Skeletal muscle satellite cell (primary cell): ENCODE measurements at regions not wholly inside any gene's neighbourhood (a gene's known extent, or its start where the extent isn't known, plus 50 kb on each side); places are given as distances from the start of the nearest gene placed in this dataset.

ENCODE experiments used
- H3K27me3 ChIP-seq: 2 replicates; pipeline ENCODE4 v1.7.0; 2013; ENCODE audit warnings: low read length; ENCODE audit not compliant: control insufficient read depth, insufficient read depth
- H3K36me3 ChIP-seq: 2 replicates; pipeline ENCODE4 v1.7.0; 2013; ENCODE audit warnings: mild to moderate bottlenecking, control low read depth, low read length; ENCODE audit not compliant: insufficient read depth
- H3K4me1 ChIP-seq: 2 replicates; pipeline ENCODE4 v1.7.0; 2013; ENCODE audit warnings: low read length; ENCODE audit not compliant: control insufficient read depth, insufficient read depth
- H3K4me2 ChIP-seq: 2 replicates; pipeline ENCODE4 v1.7.0; 2013; ENCODE audit warnings: mild to moderate bottlenecking, low read length
- H3K4me3 ChIP-seq: 2 replicates; pipeline ENCODE4 v1.7.0; 2013; ENCODE audit warnings: low read length
- H3K9ac ChIP-seq: 2 replicates; pipeline ENCODE4 v1.7.0; 2013; ENCODE audit warnings: mild to moderate bottlenecking, low read depth, low read length, moderate library complexity
- H3K9me3 ChIP-seq: replicated peaks from 2 replicates; pipeline ENCODE4 v1.7.0; 2013; ENCODE audit warnings: mild to moderate bottlenecking, control low read depth, low read length

DNA sequence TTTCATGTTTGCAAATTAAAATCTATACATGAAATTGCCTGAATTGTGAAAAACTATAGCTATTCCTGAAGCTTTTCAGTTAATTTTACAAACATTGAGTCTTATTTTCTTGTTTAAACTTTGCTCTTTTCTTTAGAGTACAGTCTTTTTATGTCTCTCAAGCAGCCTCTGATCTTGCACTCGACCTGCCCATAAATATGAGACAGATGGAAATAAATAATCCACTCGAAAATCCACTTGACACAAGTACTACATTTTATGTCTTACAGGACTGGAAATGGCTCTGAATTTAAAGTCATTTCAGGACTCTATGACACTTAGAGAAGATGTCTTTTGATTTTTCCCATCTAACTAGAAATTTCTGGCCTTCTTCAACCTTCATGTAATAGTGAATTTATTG, 283.8 kb downstream of the USP25 start:
- H3K9ac ChIP-seq, result no peak overlapping the region
- H3K4me1 ChIP-seq, result no peaks in the 10 kb centered on the region
- no peaks in the 10 kb centered on the region for H3K27me3 ChIP-seq
- H3K4me3 ChIP-seq, result no peak overlapping the region
- H3K9me3 ChIP-seq, result peaks cover 4% of the 10 kb centered on the region
- no peak overlapping the region for H3K4me2 ChIP-seq
- no peaks in the 10 kb centered on the region for H3K36me3 ChIP-seq

DNA sequence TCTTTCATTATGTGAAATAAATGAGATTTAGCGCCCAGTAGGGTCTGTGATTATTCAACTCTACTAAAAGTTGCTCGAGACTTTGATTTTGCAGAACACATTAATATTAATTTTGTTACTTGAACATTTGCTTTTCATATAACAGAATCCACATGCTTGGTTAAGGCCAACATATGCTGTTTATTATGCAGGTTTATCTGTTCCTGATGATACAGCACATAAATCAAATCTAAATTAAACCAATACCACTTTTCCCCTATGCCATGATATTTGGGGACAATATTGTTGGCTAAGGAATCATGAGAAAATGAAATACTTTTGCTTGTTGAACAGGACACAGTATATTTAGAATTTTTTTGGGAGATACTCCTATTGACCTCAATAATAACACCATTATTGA, 291.1 kb downstream of the USP25 start:
- Histone ChIP-seq H3K4me3 (no peak overlapping the region), H3K9me3 (no peaks in the 10 kb centered on the region), H3K27me3 (no peaks in the 10 kb centered on the region), H3K4me1 (no peaks in the 10 kb centered on the region), H3K36me3 (no peaks in the 10 kb centered on the region), H3K9ac (no peak overlapping the region), H3K4me2 (no peak overlapping the region)

GRCh38 chr21:16022116-16022515, 292.3 kb downstream of the USP25 start:
- H3K9ac ChIP-seq, result no peak overlapping the region
- H3K36me3 ChIP-seq, result no peaks in the 10 kb centered on the region
- H3K27me3 ChIP-seq, result no peaks in the 10 kb centered on the region
- H3K4me2 ChIP-seq, result no peak overlapping the region
- no peaks in the 10 kb centered on the region for H3K4me1 ChIP-seq
- no peaks in the 10 kb centered on the region for H3K9me3 ChIP-seq
- no peak overlapping the region for H3K4me3 ChIP-seq

- Histone ChIP-seq H3K9ac (no peak overlapping the region), H3K27me3 (no peaks in the 10 kb centered on the region), H3K9me3 (no peaks in the 10 kb centered on the region), H3K4me3 (no peak overlapping the region), H3K4me2 (no peak overlapping the region), H3K4me1 (no peaks in the 10 kb centered on the region), H3K36me3 (no peaks in the 10 kb centered on the region)
Measured at GRCh38 chr21:16022921-16023320, 293.1 kb downstream of the USP25 start.

DNA sequence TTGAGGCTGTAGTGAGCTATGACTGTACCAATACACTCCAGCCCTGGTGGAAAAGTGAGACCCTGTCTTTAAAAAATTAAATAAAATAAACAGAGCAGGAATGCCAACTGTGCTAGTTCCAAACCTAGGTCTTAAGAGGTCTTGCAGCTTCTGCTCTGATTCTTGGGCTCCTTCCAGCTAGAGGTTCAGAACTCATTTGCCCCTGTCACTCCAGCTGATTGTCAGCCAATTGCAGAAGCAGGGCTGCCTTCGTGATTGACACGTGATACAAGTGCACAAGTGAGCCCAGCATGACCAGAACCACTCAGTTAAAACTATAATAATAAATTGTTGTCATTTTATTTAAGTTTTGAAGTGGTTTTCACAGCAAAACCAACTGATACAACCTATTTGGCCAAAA, 298.4 kb downstream of the USP25 start:
- H3K9me3 ChIP-seq, result no peaks in the 10 kb centered on the region

GRCh38 chr21:16028941-16029464, 299.2 kb downstream of the USP25 start:
- Histone ChIP-seq H3K36me3 (no peaks in the 10 kb centered on the region), H3K4me2 (no peak overlapping the region), H3K4me1 (no peaks in the 10 kb centered on the region), H3K27me3 (no peaks in the 10 kb centered on the region), H3K4me3 (no peak overlapping the region), H3K9ac (no peak overlapping the region), H3K9me3 (no peaks in the 10 kb centered on the region)

More for the DNA sequence above, 298.4 kb downstream of the USP25 start:
- Histone ChIP-seq H3K4me3 (no peak overlapping the region), H3K9ac (no peak overlapping the region), H3K36me3 (no peaks in the 10 kb centered on the region), H3K4me2 (no peak overlapping the region), H3K27me3 (no peaks in the 10 kb centered on the region), H3K4me1 (no peaks in the 10 kb centered on the region)

DNA sequence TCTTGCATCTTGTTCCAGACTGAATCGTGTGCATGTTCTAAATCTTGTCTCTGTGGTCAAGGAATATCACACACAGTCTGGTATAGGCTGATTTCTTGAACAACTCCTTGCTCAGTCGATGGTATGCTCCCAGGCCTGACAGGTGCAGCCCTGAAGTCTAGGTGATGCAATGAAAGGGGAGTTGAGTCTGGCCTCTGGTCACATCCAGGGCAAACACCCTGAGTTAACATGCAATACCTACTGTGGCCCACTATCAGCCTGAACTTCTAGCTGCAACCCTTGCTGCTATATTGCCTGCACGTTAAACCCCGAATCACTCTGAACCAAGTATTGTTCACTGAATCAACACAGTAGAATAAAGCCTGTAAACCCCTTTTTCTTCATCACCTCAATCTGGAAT, 303.4 kb downstream of the USP25 start:
- Histone ChIP-seq H3K9ac (no peak overlapping the region), H3K4me3 (no peak overlapping the region), H3K36me3 (no peaks in the 10 kb centered on the region), H3K9me3 (no peaks in the 10 kb centered on the region), H3K27me3 (no peaks in the 10 kb centered on the region), H3K4me2 (no peak overlapping the region), H3K4me1 (no peaks in the 10 kb centered on the region)

- Histone ChIP-seq H3K36me3 (no peaks in the 10 kb centered on the region), H3K4me2 (no peak overlapping the region), H3K9ac (no peak overlapping the region), H3K4me3 (no peak overlapping the region), H3K4me1 (no peaks in the 10 kb centered on the region), H3K9me3 (no peaks in the 10 kb centered on the region), H3K27me3 (no peaks in the 10 kb centered on the region)
Measured at GRCh38 chr21:16034446-16035190, 304.8 kb downstream of the USP25 start.

GRCh38 chr21:16037421-16037955, 307.7 kb downstream of the USP25 start:
- H3K4me2 ChIP-seq, result no peak overlapping the region
- no peak overlapping the region for H3K9ac ChIP-seq
- no peaks in the 10 kb centered on the region for H3K36me3 ChIP-seq
- H3K4me3 ChIP-seq, result no peak overlapping the region
- peaks cover 3% of the 10 kb centered on the region for H3K4me1 ChIP-seq
- no peaks in the 10 kb centered on the region for H3K9me3 ChIP-seq
- no peaks in the 10 kb centered on the region for H3K27me3 ChIP-seq

DNA sequence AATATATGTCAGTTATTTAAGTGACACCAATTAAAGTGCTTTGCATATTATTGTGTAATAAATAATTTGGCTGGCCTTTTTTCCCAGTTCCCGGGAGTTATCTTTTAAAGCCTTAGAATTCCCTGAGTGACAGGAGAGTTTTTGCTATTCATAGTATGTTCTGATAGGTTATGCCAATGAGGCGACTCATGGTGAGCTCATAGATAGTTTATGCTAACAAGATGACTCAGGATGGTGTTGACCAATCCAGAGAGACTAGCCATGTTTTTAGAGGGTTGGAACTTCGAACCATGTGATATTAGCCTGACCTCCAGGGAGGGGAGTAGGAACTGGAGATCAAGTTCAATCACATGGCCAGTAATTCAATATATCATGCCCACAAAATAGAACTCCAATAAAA, 310.8 kb downstream of the USP25 start:
- H3K9me3 ChIP-seq, result no peaks in the 10 kb centered on the region
- H3K9ac ChIP-seq, result no peak overlapping the region
- peaks cover 3% of the 10 kb centered on the region for H3K4me1 ChIP-seq
- no peaks in the 10 kb centered on the region for H3K27me3 ChIP-seq
- no peaks in the 10 kb centered on the region for H3K36me3 ChIP-seq
- H3K4me2 ChIP-seq, result no peak overlapping the region
- no peak overlapping the region for H3K4me3 ChIP-seq

DNA sequence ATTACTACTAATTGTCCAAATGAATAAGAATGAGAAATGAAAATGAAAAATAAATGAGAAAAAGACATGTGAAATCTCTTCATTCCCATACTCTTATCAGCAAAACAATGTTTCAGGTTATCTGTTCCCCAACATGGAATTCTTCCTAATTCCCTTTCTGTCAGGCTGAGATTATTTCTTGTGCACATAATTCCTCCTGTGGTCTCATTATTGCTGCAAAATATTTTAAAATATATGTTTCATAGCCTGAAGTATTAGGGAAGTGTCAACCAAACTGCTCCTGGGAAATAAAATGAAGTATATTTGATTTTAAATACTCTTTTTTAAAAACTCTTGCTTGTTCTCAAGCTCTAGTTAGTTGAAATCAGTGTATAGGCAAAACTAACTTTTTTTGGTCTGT, 314.9 kb downstream of the USP25 start:
- Histone ChIP-seq H3K36me3 (no peaks in the 10 kb centered on the region), H3K27me3 (no peaks in the 10 kb centered on the region), H3K9me3 (no peaks in the 10 kb centered on the region), H3K4me1 (peaks cover 8% of the 10 kb centered on the region), H3K4me3 (no peak overlapping the region), H3K4me2 (no peak overlapping the region), H3K9ac (no peak overlapping the region)
